HG03571 (cell line): ENCODE measurements at regions not wholly inside any gene's neighbourhood (a gene's known extent, or its start where the extent isn't known, plus 50 kb on each side); places are given as distances from the start of the nearest gene placed in this dataset.

Source experiments
- ATAC-seq: cut with Tn5 transposase; IDR thresholded peaks from one replicate; pipeline ENCODE4 v1.9.1; 2021; ENCODE audit not compliant: unreplicated experiment

DNA sequence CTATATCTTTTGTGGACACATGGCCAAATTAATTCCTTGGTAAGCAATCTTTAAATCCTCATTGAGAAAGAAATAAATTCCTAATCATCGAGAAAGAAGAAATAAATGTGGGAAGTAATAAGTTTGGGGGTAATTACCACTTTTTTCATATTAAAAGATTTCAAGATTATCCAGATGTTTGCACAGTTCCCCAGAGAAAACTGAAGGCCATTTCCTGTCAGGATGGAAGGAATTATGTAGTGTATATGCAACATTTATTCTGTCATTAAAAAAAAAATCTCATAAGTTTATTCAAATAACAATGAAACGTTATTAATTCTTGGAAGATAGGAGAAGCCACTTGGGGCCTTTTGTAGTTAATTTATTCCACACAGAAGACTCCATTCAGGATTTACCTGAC lies 385.6 kb upstream of the NR3C2 start:
- ATAC-seq, result no peak

DNA sequence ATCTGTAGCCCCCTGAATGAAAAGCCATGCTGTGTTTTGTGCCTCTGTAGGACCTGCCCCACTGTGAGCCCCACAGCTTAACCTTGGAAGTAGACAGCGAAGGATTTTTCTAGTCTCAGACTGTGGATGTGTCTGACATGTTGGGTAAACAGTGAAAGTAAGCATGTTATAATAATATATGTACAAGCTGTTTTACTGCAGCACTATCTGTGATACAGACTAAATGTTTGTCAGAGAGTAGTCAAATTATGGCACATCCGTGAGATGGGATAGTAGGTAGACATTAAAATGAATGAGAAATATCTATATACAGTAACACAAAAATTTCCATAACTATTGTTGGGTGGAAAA lies 381.2 kb upstream of the NR3C2 start:
- no peak for ATAC-seq

DNA sequence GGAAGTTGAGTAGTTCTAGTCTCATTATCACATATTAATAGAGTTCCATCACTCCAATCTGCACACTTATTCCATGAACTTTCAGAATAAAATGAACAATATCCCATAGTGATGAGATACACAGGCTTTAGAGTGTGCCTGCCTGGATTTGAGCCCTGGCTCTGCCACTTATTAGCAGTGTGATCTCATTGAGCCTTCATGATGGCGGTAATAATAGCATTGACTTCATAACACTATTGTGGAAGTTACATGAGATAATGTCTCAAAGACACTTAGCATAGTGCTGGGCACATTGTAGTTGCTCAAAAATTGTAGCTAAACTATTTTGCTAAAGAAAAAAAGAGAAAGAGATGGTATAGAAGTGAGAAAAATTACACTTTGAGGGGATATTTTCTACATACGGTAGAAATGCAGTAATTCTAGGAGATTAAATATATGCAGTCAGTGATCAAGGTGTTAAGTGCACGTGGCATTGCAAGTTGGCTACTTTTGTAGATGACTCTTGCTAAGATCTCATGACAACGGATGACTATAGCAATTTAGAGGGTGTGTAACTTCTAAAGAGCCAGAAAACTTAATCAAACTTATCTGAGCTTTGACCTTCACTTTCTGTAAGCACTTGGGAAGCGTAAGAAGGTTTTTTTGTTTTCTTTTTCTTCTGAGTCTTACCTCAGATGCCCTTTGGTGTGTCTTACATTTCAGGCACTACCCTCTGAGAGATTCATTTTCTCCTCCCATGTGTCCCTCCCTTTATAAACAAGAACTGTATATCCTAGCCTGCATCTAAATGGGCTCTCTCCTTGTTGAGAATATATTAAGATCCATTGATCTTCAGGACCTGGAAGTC lies 380.6 kb upstream of the NR3C2 start:
- no peak for ATAC-seq

DNA sequence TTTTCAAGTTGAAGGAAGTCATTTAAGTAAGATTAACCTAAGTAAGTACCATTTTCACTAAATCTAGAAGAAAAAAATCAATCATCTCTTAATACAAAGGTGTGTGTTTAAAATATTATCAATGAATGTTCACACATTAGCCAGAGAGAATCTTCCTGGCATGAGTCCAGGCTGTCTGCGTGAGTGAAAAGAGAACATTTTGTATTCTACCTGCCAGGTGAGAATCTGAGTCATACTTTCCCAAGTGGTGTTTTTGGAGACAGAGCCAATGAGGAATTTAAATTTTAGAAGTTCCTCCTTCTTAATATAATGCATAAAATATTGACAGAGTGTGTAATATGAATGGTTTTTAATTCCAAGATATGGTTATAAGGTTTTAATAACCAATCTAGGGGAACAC lies 371.8 kb upstream of the NR3C2 start:
- no peak for ATAC-seq

DNA sequence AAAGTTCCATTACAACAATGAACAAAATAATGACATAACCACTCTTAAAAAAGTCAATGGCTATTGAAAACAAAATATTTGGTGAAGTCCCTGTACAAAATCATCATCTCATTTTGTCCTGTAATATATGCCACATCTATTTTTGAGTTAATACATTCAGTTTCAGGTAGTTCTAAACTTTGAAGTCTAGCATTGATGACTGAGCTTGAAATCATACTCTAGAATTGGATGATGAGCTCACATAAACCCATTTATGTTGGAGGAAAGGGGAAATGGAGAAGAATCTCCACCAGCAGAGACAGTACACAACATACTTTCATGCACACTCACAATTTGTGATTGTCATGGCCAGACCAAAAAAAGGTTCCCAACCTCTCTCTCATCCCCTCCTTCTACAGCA lies 371.1 kb upstream of the NR3C2 start:
- no peak for ATAC-seq

DNA sequence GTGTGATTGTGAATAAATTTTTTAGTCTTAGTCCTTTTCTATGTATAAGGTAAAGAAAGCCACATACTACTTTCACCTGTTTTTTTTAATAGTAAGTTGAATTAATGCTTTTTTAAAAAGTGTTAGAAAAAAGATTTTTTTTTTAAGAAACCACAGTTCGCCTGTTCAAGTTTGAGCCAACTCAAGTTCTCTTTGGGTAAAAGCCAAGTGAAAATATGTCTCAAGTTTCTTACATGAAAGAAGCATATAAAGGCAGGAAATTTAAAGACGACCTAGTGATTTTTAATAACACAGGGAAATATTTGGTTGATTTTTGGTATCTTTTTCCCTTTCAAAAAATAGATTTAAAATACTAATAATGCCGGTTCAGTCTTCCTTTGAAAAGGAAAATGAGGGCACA lies 369.9 kb upstream of the NR3C2 start:
- ATAC-seq, result no peak

DNA sequence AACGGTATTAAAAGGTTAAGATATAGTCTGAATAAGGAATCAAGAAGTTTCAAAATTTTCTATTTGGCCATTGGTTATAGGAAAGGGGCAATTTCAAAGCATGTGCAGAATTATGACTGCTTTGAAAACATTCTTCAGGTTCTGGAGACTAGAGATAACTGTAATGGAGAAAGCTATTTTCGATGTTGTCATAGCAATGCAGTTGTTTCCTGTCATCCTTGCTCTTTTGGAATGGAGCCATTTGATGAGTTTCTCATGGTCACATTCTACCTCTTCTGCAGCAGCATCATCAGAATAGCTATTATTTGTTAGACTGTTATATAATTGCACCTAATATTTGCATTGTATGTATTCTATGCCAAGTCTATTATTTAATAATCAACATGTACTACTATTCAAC lies 368.2 kb upstream of the NR3C2 start:
- no peak for ATAC-seq

DNA sequence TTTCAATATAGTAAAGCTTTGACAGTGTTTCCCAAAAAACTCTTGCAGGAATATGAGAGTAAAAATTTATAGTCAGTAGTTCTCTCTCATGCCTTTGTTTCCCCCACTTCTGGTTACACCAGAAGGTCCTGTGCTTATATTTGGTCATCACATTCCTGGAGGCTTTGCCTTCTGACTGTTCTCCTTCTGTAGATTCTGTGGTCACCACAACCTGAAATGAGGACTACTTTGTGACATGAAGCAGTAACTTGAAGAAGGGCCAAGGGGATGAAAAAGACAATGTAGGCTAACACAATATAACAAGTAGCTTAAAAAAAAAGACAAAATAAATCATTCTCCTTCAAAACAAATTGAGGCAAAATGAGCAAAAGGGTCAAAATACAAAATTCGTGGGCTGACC lies 366.2 kb upstream of the NR3C2 start:
- no peak for ATAC-seq

DNA sequence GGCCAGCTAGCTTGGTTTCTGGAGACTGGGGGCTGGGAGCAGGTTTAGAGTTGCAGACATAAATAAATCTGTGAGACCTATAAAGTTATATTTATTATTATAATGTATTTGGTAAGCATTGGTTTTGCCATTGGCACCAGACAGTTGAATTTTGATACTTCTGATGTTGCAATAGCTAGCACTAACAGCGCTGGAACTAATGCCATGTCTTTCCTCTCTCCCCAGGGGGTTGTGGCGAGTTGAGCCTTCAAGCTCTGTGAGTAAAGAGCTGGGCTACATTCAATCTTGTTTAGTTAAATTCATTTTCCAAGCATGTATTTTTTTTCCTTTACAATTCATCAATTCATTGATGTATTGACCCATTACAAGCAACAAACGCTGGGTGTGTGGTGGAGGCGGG lies 358.7 kb upstream of the NR3C2 start:
- ATAC-seq, result no peak

DNA sequence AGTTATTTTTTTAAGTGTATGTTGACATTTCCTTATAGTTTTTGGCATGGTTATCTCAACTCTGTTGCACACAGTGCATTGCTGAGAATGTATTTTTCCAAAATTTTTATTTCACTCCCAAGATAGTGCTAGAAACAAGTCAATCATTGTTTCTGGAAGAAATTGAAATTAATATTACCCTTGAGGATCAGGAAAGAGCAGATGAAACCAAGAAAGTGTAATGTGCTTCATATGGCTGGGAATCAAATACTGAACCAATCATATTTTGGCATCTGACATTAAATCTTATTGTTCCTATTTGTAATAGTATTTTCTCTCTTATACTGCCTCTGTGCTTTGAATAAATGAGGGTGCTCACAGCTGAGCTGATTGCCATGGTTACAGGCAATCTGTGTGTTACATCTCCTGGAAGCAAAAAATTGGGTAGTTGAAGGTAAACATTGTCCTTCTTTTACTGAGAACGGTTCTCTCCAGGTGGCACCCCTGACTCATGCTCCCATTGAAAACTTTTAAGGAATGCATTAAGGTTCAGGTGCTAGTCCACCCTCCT lies 358.2 kb upstream of the NR3C2 start:
- no peak for ATAC-seq

DNA sequence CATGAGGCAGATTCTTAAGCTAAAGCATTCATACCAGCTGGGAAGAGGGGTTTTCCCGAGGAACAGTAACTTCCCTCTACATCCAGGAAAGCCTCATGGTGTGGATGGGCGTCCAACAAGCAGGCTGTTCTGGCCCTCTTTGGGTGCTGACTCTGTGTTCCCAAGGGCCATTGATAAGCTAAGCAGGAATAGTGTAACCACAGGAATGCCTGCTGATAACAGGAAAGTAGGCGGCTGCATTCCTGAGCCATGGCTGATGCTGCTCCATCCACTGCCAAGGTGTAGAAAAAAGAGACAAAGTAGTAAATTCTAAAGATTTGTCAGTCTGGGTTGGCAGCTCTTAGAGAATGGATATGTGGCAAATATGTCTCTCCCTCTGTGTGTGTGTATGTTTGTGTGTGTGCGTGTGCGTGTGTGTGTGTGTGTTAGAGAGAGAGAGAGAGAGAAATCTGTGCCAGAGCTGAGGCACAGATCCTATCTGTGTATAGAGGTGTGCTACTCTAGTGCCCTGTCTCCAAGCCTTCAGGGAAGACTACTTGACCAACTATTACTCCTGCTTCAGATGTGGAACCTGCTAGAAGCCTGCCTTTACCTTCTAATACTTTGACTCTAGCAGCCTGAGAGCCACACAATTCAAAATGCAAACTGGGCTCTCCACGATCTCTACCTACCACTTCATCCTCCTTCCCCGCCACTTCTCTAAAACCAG lies 353.1 kb upstream of the NR3C2 start:
- ATAC-seq, result no peak

DNA sequence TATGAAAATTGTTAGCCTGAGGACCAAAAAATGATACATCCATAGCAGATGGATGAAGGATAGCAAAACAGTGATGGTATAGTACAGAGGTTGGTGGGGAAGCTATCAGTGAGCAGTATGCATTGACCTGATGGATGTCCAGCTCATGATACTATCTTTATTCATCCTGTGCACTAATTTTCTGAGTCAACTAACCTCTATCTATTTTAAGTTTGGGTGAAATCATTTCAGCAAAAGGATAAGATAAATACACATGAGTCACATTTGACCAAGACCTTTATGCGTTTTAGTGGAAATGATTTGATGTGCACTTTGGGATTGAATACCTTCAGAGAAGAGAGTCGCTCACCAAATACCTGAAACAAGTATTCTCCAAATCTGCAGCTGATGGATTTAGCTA lies 351.0 kb upstream of the NR3C2 start:
- no peak for ATAC-seq

DNA sequence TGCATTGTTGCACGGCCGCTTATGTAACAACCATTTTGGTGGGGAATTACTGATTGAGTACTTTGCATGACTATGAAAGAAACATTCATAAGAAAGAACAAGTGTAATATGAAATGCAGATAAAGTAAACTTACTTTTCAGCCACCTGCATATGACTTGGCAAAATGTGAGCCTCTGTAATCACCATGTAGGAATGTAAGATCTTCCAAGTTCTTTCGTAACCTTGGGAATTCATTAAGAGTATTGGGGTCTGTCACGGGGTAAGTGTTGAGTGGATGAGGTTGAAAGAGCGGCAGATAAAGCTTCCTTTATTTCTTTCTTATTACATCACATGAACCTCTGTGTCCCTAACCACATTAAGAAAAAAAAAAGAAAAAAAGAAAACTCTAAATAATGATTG lies 348.5 kb upstream of the NR3C2 start:
- no peak for ATAC-seq

DNA sequence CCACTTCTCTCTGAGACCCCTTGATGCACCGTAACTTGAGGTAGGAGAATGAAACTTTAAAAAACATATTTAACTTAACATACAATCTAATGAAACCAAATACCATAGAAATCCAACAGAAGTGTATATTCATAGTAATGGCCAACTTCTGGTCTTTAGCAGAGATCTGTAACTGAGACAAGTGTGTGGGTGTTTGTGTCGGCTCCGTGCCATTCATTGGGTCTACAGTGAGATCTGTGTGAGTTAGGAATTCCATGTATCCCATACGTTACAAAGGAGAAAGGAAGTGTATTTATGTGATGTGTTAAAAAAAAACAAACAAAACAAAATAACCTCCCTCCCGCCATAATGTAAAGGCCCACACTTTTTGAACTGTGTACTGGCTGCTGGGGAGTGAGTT lies 348.0 kb upstream of the NR3C2 start:
- ATAC-seq, result no peak

DNA sequence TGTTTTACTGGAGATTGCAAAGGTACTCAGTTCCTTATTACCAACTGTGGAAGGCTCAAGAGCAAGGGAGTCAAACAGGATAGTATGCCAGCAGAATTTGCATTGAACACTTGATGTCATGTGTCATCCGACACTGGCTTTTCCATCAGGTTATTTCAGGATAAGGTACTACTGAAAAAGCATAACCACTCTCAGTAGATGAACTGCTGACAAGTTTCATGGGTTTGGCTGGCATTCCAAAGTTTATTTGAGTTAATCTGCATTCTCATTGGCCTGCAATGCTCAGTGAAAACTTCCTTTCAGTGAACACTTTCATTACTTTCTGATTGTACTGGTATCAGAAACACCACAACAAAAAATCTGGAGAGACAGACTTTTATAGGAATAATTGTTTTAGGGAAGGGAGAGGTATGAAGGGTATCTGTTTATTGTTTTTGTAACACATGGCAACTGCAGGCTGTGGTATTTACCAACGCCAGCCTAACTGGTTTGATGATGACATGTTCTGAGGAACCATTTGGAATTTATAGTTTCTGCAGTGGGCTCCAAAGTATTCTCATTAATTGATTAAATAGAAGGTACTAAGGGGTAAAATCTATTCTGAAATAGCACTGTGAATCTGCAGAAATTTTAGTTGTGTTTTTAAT lies 345.7 kb upstream of the NR3C2 start:
- no peak for ATAC-seq

DNA sequence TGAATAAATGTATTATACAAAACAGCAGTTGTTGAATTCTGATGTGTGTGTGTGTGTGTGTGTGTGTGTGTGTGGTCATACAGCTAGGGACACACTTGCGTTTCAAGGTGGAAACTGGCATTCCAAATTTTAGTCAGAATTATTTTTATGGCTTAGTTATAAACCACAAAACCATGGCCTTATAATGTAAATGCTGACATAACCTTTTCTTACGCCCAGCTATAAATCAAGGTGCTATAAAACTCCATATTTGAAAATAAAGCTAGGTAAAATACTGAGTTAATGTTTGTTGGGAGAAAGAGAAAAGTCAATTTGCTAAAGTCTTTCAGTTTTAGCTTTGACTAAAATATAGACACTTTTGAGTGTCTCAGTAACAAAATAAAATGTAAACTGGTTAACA lies 345.1 kb upstream of the NR3C2 start:
- no peak for ATAC-seq

DNA sequence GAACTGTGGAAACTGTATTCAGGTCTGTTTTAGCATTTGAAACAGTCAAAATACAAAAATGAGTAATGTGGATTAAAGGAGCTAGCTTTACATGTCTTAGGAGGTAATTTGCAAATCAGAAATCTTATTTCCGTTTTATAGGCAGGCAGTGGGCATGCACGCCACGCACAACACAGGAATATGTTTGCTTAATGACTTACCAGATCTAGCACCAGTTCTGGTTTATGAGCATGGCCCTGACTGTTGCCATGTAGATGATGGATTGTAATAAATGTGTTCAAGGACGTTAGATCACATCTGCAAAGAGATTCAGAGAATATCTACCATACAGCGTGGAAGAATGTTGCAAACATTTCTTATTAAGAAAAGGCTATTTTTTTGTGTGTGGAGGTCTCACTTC lies 344.5 kb upstream of the NR3C2 start:
- no peak for ATAC-seq

DNA sequence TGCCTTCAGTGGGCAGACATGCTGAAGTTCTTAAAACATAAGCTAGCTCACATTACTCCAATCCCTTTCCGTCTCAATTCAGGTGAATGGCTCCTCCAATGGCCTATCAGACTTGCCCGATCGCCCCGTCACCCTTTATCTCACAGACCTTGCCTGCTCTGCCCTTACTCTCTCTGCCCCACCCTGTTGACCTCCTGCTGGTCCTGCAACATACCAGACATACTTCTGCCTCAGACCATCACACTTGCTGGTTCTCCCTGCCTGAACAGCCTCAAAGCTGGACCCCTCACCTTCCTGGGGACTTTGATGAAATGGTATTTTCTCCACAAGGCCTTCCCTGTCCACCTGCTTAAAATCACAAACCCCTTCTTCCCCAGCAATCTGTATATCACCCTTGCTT lies 340.1 kb upstream of the NR3C2 start:
- ATAC-seq, result no peak

DNA sequence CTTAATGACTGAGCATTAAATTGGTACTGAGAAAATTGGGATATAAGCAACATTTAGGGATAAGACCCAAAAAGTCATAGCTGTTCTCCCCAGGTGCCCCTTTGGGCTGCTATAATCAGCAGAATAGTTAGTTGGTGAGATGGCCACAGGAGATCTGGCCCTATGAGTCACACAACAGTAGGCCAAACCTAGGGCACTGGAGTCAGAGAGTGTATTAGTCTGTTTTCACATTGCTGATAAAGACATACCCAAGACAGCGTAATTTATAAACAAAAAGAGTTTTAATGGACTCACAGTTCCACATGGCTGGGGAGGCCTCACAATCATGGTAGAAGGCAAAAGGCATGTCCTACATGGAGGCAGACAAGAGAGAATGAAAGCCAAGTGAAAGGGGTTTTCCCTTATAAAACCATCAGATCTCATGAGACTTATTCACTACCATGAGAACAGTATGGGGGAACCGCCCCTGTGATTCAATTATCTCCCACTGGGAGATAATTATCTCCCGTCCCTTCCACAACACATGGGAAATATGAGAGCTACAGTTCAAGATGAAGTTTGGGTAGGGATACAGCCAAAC lies 338.3 kb upstream of the NR3C2 start:
- no peak for ATAC-seq

DNA sequence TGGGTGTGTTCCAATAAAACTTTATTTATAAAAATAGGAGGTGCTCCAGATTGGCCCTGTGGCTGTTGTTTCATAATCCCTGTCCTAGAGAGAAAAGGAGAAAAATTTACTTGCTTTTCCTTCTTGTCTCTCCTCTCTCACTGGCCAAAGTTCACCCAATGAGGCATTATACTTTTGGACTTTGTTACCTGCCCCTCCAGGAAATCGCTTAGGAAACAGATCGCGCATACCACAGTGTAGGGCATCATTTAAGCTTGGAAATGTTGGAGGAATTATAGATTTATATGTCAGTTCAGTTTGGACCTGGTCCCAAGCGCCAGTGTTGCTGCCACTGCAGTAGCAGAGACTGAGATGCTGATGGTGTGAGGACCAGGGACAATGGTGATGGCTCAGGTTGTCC lies 337.6 kb upstream of the NR3C2 start:
- no peak for ATAC-seq

DNA sequence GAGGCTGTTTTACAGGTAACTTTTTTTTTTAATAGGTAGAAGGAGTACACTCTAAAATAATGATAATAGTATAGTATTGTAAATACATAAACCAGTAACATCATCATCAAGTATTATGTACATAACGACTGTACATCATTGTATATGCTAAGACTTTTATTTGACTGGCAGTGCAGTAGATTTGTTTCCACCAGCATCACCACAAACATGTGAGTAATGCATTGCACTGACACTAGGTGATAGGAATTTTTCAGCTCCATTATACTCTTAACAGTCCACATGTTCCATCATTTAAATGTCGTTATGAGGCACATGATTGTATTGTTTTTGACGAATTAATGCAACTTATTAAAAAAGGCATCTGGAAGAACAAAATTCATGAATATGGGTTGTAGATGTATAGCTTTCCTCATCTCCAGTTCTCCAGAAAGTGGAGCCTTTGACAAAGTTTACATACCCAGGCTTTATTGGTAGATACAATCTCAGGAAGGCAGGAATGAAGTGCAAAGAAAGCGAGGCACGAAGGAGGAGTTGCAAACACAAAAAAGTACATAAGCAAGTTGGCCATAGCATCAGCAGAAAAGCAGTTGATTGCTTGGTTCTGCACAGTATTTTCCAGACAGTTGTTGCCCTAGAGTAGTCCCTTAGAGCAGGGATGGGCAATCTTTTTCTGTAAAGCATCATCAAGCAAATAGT lies 336.9 kb upstream of the NR3C2 start:
- no peak for ATAC-seq
